GM23338 (cell line): ENCODE measurements at regions not wholly inside any gene's neighbourhood (a gene's known extent, or its start where the extent isn't known, plus 50 kb on each side); places are given as distances from the start of the nearest gene placed in this dataset.
A peak's percentile ranks its signal among the peaks of the same experiment; 100 is the strongest.

ENCODE experiments used
- ATAC-seq: fragments of 200-7000 bp; cut with Tn5 transposase; 3 replicates; pipeline ENCODE4 v1.9.1; 2020
- DNase-seq: peaks from one replicate; pipeline ENCODE4 v3.0.0-alpha.2; 2015; ENCODE audit warnings: low spot score
- H2AFZ ChIP-seq: fragments of 200-600 bp; sonication (generic); 2 replicates; pipeline ENCODE4 v1.8.0; 2016; ENCODE audit warnings: antibody characterized with exemption, mild to moderate bottlenecking, moderate library complexity
- H3F3A ChIP-seq: fragments of 200-600 bp; sonication (generic); replicated peaks from 2 replicates; pipeline ENCODE4 v1.8.0; 2017; ENCODE audit warnings: antibody characterized with exemption, mixed run types, low read depth
- H3K27ac ChIP-seq: fragments of 200-600 bp; sonication (generic); 2 replicates; pipeline ENCODE4 v1.6.1; 2016; ENCODE audit warnings: low read depth
- H3K27me3 ChIP-seq: fragments of 200-600 bp; sonication (generic); 2 replicates; pipeline ENCODE4 v1.8.0; 2016; ENCODE audit warnings: mild to moderate bottlenecking, mixed run types, moderate library complexity; ENCODE audit not compliant: insufficient read depth
- H3K36me3 ChIP-seq: fragments of 200-600 bp; sonication (generic); 2 replicates; pipeline ENCODE4 v1.8.0; 2016; ENCODE audit warnings: mild to moderate bottlenecking; ENCODE audit not compliant: insufficient read depth
- H3K4me1 ChIP-seq: fragments of 200-600 bp; sonication (generic); 2 replicates; pipeline ENCODE4 v1.8.0; 2016; ENCODE audit warnings: mild to moderate bottlenecking, moderate library complexity; ENCODE audit not compliant: insufficient read depth
- H3K4me2 ChIP-seq: fragments of 200-600 bp; sonication (generic); 2 replicates; pipeline ENCODE4 v1.7.1; 2017; ENCODE audit warnings: mixed run types
- H3K4me3 ChIP-seq: fragments of 200-600 bp; sonication (generic); 2 replicates; pipeline ENCODE4 v1.6.1; 2016; ENCODE audit warnings: mixed run types
- H3K79me2 ChIP-seq: fragments of 200-600 bp; sonication (generic); replicated peaks from 2 replicates; pipeline ENCODE4 v1.8.0; 2017; ENCODE audit warnings: mild to moderate bottlenecking; ENCODE audit not compliant: insufficient read depth
- H3K9me2 ChIP-seq: fragments of 200-600 bp; sonication (generic); 2 replicates; pipeline ENCODE4 v1.8.0; 2017; ENCODE audit not compliant: insufficient read depth
- H4K20me1 ChIP-seq: fragments of 200-600 bp; sonication (generic); replicated peaks from 2 replicates; pipeline ENCODE4 v1.8.0; 2017; ENCODE audit warnings: mild to moderate bottlenecking; ENCODE audit not compliant: insufficient read depth
- H3K27ac Mint-ChIP-seq: 2 replicates; pipeline ENCODE4 v1.8.0; 2020; ENCODE audit warnings: inconsistent platforms, mild to moderate bottlenecking, moderate library complexity, mixed read lengths
- H3K27me3 Mint-ChIP-seq: 3 replicates; pipeline ENCODE4 v1.8.0; 2022; ENCODE audit warnings: low read depth, mild to moderate bottlenecking, moderate library complexity, mixed read lengths, inconsistent platforms; ENCODE audit not compliant: insufficient read depth, poor library complexity
- H3K36me3 Mint-ChIP-seq: 3 replicates; pipeline ENCODE4 v1.8.0; 2021; ENCODE audit warnings: low read depth, mild to moderate bottlenecking, inconsistent platforms, moderate library complexity, mixed read lengths
- H3K4me1 Mint-ChIP-seq: 3 replicates; pipeline ENCODE4 v1.8.0; 2020; ENCODE audit warnings: mild to moderate bottlenecking, inconsistent platforms, mixed read lengths
- H3K4me3 Mint-ChIP-seq: 3 replicates; pipeline ENCODE4 v1.8.0; 2021; ENCODE audit warnings: moderate library complexity, mild to moderate bottlenecking, inconsistent platforms, mixed read lengths
- H3K9me3 Mint-ChIP-seq: 3 replicates; pipeline ENCODE4 v1.8.0; 2020; ENCODE audit warnings: moderate library complexity, mild to moderate bottlenecking, inconsistent platforms, mixed read lengths
- CREB1 ChIP-seq: fragments of 250-450 bp; sonication (Bioruptor Pico); IDR thresholded peaks from 2 replicates; pipeline ENCODE4 v1.5.0; 2020; ENCODE audit warnings: low read depth, mild to moderate bottlenecking, moderate library complexity
- CTCF ChIP-seq, 2 experiments: fragments of 200-600 bp in 1 of 2; sonication (generic) in 1 of 2; conservative IDR thresholded peaks; 2 replicates each; pipeline versions ENCODE4 v1.5.1 to v1.6.1; 2016 to 2017; ENCODE audit warnings: antibody characterized with exemption in 2 of 2, low read depth in 2 of 2, mild to moderate bottlenecking in 2 of 2, moderate library complexity in 1 of 2
- EZH2 ChIP-seq: fragments of 200-600 bp; sonication (generic); IDR thresholded peaks from one replicate; pipeline ENCODE4 v1.8.0; 2017; ENCODE audit warnings: antibody characterized with exemption, mild to moderate bottlenecking, low read depth; ENCODE audit not compliant: unreplicated experiment
- EZH2phosphoT487 ChIP-seq: fragments of 200-600 bp; sonication (generic); IDR thresholded peaks from one replicate; pipeline ENCODE4 v1.8.1; 2018; ENCODE audit warnings: antibody characterized with exemption; ENCODE audit not compliant: unreplicated experiment
- JUNB ChIP-seq: IDR thresholded peaks from one replicate; pipeline ENCODE4 v1.6.1; 2016; ENCODE audit warnings: antibody characterized with exemption; ENCODE audit not compliant: unreplicated experiment
- NANOG ChIP-seq: IDR thresholded peaks from 2 replicates; pipeline ENCODE4 v1.6.1; 2016; ENCODE audit warnings: antibody characterized with exemption, borderline replicate concordance
- POLR2AphosphoS5 ChIP-seq: IDR thresholded peaks from 2 replicates; pipeline ENCODE4 v1.6.1; 2016; ENCODE audit warnings: antibody characterized with exemption, low read depth
- STAT1 ChIP-seq: IDR thresholded peaks from one replicate; pipeline ENCODE4 v1.6.1; 2016; ENCODE audit warnings: antibody characterized with exemption; ENCODE audit not compliant: unreplicated experiment
- ZNF114 ChIP-seq: fragments of 250-450 bp; sonication (Bioruptor Pico); IDR thresholded peaks from 2 replicates; pipeline ENCODE4 v1.5.0; 2020; ENCODE audit warnings: mild to moderate bottlenecking, moderate library complexity
- ZNF462 ChIP-seq: fragments of 250-450 bp; sonication (Bioruptor Pico); IDR thresholded peaks from 2 replicates; pipeline ENCODE4 v1.5.0; 2020; ENCODE audit warnings: mild to moderate bottlenecking, moderate library complexity
- TF ChIP-seq, protein P1 (sequence below): IDR thresholded peaks from one replicate; pipeline ENCODE4 v1.6.1; 2018; ENCODE audit warnings: antibody characterized with exemption; ENCODE audit not compliant: unreplicated experiment

- no peaks in the 10 kb centered on the region for H3K27me3 ChIP-seq
- Mint-ChIP-seq H3K4me3 (no peak overlapping the region), H3K27me3 (no peaks in the 10 kb centered on the region), H3K4me1 (no peaks in the 10 kb centered on the region), H3K36me3 (no peaks in the 10 kb centered on the region), H3K9me3 (no peaks in the 10 kb centered on the region; the same call in 1 of the 3 replicates), H3K27ac (no peak overlapping the region)
- no peak overlapping the region for H3K4me3 ChIP-seq
- H3K27ac ChIP-seq, result no peak overlapping the region
- no peaks in the 10 kb centered on the region for H3K36me3 ChIP-seq
- no peak overlapping the region for H3K4me2 ChIP-seq
- H3F3A ChIP-seq, result no peaks in the 10 kb centered on the region
- no peak overlapping the region for H2AFZ ChIP-seq
- H3K9me2 ChIP-seq, result no peaks in the 10 kb centered on the region
- no peaks in the 10 kb centered on the region for H3K4me1 ChIP-seq
- DNase-seq, result no peak
- H4K20me1 ChIP-seq, result no peaks in the 10 kb centered on the region
- ATAC-seq, result no peak
- no peak for TF ChIP-seq JUNB
- TF ChIP-seq POLR2AphosphoS5, result no peak
- H3K79me2 ChIP-seq, result no peaks in the 10 kb centered on the region
These were observed 502.9 kb upstream of the ARGLU1 start for GRCh38 chr13:107070792-107071191.

- Histone ChIP-seq H3K4me3 (no peak overlapping the region), H3K4me1 (no peaks in the 10 kb centered on the region), H3K79me2 (no peaks in the 10 kb centered on the region), H3K9me2 (no peaks in the 10 kb centered on the region), H3K27ac (no peak overlapping the region), H4K20me1 (no peaks in the 10 kb centered on the region; the same call in 1 of the 2 replicates), H3K36me3 (no peaks in the 10 kb centered on the region), H3F3A (no peaks in the 10 kb centered on the region), H2AFZ (peak overlapping the region; percentile 32; the same call in 1 of the 2 replicates), H3K27me3 (no peaks in the 10 kb centered on the region), H3K4me2 (no peak overlapping the region)
- Mint-ChIP-seq H3K36me3 (no peaks in the 10 kb centered on the region), H3K4me3 (no peak overlapping the region), H3K4me1 (no peaks in the 10 kb centered on the region), H3K27me3 (no peaks in the 10 kb centered on the region), H3K9me3 (no peaks in the 10 kb centered on the region), H3K27ac (no peak overlapping the region)
- no peak for ATAC-seq
- DNase-seq, result no peak
- TF ChIP-seq NANOG (no peak), ZNF114 (no peak), CREB1 (CRISPR knock-in tag) (no peak), STAT1 (no peak), EZH2phosphoT487 (no peak), POLR2AphosphoS5 (no peak), CTCF (conservative IDR thresholded peaks at IDR 0.05; ENCODE audit: low read depth in 2 of 2) (no peak), ZNF462 (CRISPR knock-in tag) (no peak), EZH2 (no peak)
- TF ChIP-seq, protein P1, sequence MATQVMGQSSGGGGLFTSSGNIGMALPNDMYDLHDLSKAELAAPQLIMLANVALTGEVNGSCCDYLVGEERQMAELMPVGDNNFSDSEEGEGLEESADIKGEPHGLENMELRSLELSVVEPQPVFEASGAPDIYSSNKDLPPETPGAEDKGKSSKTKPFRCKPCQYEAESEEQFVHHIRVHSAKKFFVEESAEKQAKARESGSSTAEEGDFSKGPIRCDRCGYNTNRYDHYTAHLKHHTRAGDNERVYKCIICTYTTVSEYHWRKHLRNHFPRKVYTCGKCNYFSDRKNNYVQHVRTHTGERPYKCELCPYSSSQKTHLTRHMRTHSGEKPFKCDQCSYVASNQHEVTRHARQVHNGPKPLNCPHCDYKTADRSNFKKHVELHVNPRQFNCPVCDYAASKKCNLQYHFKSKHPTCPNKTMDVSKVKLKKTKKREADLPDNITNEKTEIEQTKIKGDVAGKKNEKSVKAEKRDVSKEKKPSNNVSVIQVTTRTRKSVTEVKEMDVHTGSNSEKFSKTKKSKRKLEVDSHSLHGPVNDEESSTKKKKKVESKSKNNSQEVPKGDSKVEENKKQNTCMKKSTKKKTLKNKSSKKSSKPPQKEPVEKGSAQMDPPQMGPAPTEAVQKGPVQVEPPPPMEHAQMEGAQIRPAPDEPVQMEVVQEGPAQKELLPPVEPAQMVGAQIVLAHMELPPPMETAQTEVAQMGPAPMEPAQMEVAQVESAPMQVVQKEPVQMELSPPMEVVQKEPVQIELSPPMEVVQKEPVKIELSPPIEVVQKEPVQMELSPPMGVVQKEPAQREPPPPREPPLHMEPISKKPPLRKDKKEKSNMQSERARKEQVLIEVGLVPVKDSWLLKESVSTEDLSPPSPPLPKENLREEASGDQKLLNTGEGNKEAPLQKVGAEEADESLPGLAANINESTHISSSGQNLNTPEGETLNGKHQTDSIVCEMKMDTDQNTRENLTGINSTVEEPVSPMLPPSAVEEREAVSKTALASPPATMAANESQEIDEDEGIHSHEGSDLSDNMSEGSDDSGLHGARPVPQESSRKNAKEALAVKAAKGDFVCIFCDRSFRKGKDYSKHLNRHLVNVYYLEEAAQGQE, result no peak
These were observed 501.3 kb upstream of the ARGLU1 start for GRCh38 chr13:107069108-107069776.
